WERI-Rb-1 (cell line): ENCODE measurements at regions not wholly inside any gene's neighbourhood (a gene's known extent, or its start where the extent isn't known, plus 50 kb on each side); places are given as distances from the start of the nearest gene placed in this dataset.

Source experiments
- DNase-seq: peaks from one replicate; pipeline ENCODE4 v3.0.0-alpha.2; 2020
- H3K27ac ChIP-seq: fragments of 250-450 bp; sonication (Bioruptor Pico); 2 replicates; pipeline ENCODE4 v1.5.1; 2020; ENCODE audit warnings: mild to moderate bottlenecking, moderate library complexity
- H3K27me3 ChIP-seq: fragments of 250-450 bp; sonication (Bioruptor Pico); 2 replicates; pipeline ENCODE4 v1.5.1; 2021; ENCODE audit warnings: mild to moderate bottlenecking, low read depth, moderate library complexity; ENCODE audit not compliant: insufficient read depth, severe bottlenecking
- H3K36me3 ChIP-seq: fragments of 250-450 bp; sonication (Bioruptor Pico); 2 replicates; pipeline ENCODE4 v1.5.1; 2020; ENCODE audit warnings: mild to moderate bottlenecking, moderate library complexity
- H3K4me3 ChIP-seq: 2 replicates; pipeline ENCODE4 v1.5.1; 2011; ENCODE audit warnings: low read depth, mild to moderate bottlenecking, control low read depth, low read length
- H3K9me3 ChIP-seq: fragments of 250-450 bp; sonication (Bioruptor Pico); 2 replicates; pipeline ENCODE4 v1.5.1; 2021; ENCODE audit warnings: mild to moderate bottlenecking, moderate library complexity; ENCODE audit not compliant: severe bottlenecking
- CTCF ChIP-seq: IDR thresholded peaks from 2 replicates; pipeline ENCODE4 v1.5.1; 2011; ENCODE audit warnings: low read depth, mild to moderate bottlenecking, control low read depth, inconsistent platforms, low read length

DNA sequence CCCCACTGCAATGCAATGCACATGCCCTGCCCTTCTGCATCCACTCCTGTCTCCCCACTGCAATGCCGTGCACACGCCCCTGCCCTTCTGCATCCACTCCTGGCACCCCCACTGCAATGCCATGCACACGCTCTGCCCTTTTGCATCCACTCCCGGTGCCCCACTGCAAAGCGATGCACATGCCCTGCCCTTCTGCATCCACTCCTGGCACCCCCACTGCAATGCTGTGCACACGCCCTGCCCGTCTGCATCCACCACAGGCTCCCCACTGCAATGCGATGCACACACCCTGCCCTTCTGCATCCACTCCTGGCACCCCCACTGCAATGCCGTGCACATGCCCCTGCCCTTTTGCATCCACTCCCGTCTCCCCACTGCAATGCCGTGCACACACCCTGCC is 98.1 kb downstream of the KCTD15 start:
- no peak for DNase-seq
- Histone ChIP-seq H3K9me3 (peaks cover 7% of the 10 kb centered on the region), H3K27me3 (no peaks in the 10 kb centered on the region), H3K36me3 (no peaks in the 10 kb centered on the region), H3K27ac (no peak overlapping the region), H3K4me3 (no peak overlapping the region)
- TF ChIP-seq CTCF: no peak

- H3K9me3 ChIP-seq: peaks cover 7% of the 10 kb centered on the region
- H3K36me3 ChIP-seq: no peaks in the 10 kb centered on the region
- no peak overlapping the region for H3K27ac ChIP-seq
- TF ChIP-seq CTCF: no peak
- no peaks in the 10 kb centered on the region for H3K27me3 ChIP-seq
- H3K4me3 ChIP-seq: no peak overlapping the region
- DNase-seq: no peak
Measured at GRCh38 chr19:33895366-33895765, 98.7 kb downstream of the KCTD15 start.

DNA sequence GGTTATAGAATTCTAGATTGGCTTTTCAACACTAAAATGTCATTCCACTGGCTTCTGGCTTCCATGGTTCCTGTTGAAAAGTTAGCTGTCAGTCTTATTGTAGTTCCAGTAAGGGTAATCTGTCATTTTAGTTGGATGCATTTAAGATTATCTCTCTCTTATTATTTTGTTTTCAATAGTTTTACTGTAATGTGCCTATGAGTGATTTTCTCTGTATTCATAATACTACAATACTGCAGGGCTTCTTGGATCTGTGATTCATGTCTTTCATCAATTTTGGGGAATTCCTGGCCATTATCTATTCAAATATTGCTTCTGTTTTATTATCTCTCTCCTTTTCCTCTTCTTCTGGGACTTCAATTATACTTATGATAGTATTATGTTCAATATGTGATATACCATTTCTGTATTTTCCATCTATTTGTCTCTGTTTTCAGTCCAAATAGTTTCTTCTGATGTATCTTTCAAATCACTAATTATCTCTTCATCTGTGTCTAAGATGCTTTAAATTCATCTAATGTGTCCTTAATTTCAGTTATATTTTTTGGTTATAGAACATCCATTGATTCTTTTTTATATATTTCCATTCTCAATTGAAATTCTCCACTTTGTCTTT is 101.5 kb downstream of the KCTD15 start:
- TF ChIP-seq CTCF: no peak
- no peaks in the 10 kb centered on the region for H3K36me3 ChIP-seq
- peaks cover 7% of the 10 kb centered on the region for H3K9me3 ChIP-seq
- H3K27ac ChIP-seq: no peak overlapping the region
- DNase-seq: no peak
- no peak overlapping the region for H3K4me3 ChIP-seq
- H3K27me3 ChIP-seq: no peaks in the 10 kb centered on the region

GRCh38 chr19:33900817-33901216 is 104.1 kb downstream of the KCTD15 start:
- DNase-seq: no peak
- TF ChIP-seq CTCF: no peak
- H3K9me3 ChIP-seq: peaks cover 7% of the 10 kb centered on the region
- no peaks in the 10 kb centered on the region for H3K36me3 ChIP-seq
- H3K27ac ChIP-seq: no peak overlapping the region
- H3K27me3 ChIP-seq: no peaks in the 10 kb centered on the region
- H3K4me3 ChIP-seq: no peak overlapping the region

- no peak for TF ChIP-seq CTCF
- Histone ChIP-seq H3K36me3 (no peaks in the 10 kb centered on the region), H3K27me3 (no peaks in the 10 kb centered on the region), H3K27ac (no peak overlapping the region), H3K9me3 (peaks cover 7% of the 10 kb centered on the region), H3K4me3 (no peak overlapping the region)
- no peak for DNase-seq
Measured at GRCh38 chr19:33902395-33902794, 105.7 kb downstream of the KCTD15 start.
